IMR-90 (cell line): ENCODE measurements at regions not wholly inside any gene's neighbourhood (a gene's known extent, or its start where the extent isn't known, plus 50 kb on each side); places are given as distances from the start of the nearest gene placed in this dataset.

Experiments used
- ATAC-seq: fragments of 200-7000 bp; cut with Tn5 transposase; 2 replicates; pipeline ENCODE4 v1.9.1; 2020; ENCODE audit warnings: low read depth, mild to moderate bottlenecking, moderate library complexity
- BruUV-seq: library from RNA; stranded (reverse); fragments of 400-500 nt; replicated peaks from 2 replicates; lab custom pipeline; 2021; lab: Mats Ljungman, UMichigan
- CTCF ChIA-PET: fragments of 300-600 bp; formaldehyde crosslinking; extraction: SDS; loops from one replicate; lab custom pipeline; 2021; ENCODE audit warnings: antibody characterized with exemption; lab: Yijun Ruan, JAX
- POLR2A ChIA-PET: fragments of 300-600 bp; sonication (Branson Sonifier 250); formaldehyde crosslinking; loops from one replicate; lab custom pipeline; 2022; ENCODE audit warnings: antibody characterized with exemption; ENCODE audit not compliant: unreplicated experiment; lab: Charles Lee
- DNase-seq: peaks from one replicate; pipeline ENCODE4 v3.0.0; 2013
- H2AFZ ChIP-seq: replicated peaks from 2 replicates; pipeline ENCODE3; 2013; ENCODE audit warnings: low read length, mild to moderate bottlenecking; ENCODE audit not compliant: poor library complexity
- H2AK5ac ChIP-seq: 2 replicates; pipeline ENCODE4 v1.6.1; 2013; ENCODE audit warnings: low read depth, low read length, inconsistent platforms
- H2AK9ac ChIP-seq: replicated peaks from 2 replicates; pipeline ENCODE3; 2013; ENCODE audit warnings: mild to moderate bottlenecking, low read depth, low read length, moderate library complexity; ENCODE audit not compliant: poor library complexity
- H2BK120ac ChIP-seq: 2 replicates; pipeline ENCODE4 v1.6.1; 2013; ENCODE audit warnings: low read depth, low read length, inconsistent platforms
- H2BK15ac ChIP-seq: 3 replicates; pipeline ENCODE4 v1.6.1; 2013; ENCODE audit warnings: low read depth, low read length, inconsistent platforms
- H2BK20ac ChIP-seq: 2 replicates; pipeline ENCODE4 v1.6.1; 2013; ENCODE audit warnings: low read depth, mild to moderate bottlenecking, inconsistent platforms, low read length, moderate library complexity
- H2BK5ac ChIP-seq: 2 replicates; pipeline ENCODE4 v1.6.1; 2013; ENCODE audit warnings: mild to moderate bottlenecking, low read depth, low read length, inconsistent platforms; ENCODE audit not compliant: poor library complexity, severe bottlenecking
- H3K14ac ChIP-seq: replicated peaks from 2 replicates; pipeline ENCODE4 v1.6.1; 2013; ENCODE audit warnings: low read depth, low read length, inconsistent platforms
- H3K18ac ChIP-seq: 2 replicates; pipeline ENCODE4 v1.6.1; 2013; ENCODE audit warnings: low read depth, low read length, control low read depth
- H3K23ac ChIP-seq: 2 replicates; pipeline ENCODE4 v1.6.1; 2013; ENCODE audit warnings: low read depth, low read length, inconsistent platforms
- H3K27ac ChIP-seq: 2 replicates; pipeline ENCODE4 v1.5.1; 2013; ENCODE audit warnings: mild to moderate bottlenecking, control low read depth, low read length; ENCODE audit not compliant: insufficient read depth
- H3K27me3 ChIP-seq: 2 replicates; pipeline ENCODE4 v1.6.1; 2013; ENCODE audit warnings: low read length; ENCODE audit not compliant: control insufficient read depth, insufficient read depth
- H3K36me3 ChIP-seq: 2 replicates; pipeline ENCODE4 v1.6.1; 2013; ENCODE audit warnings: low read length, mixed read lengths; ENCODE audit not compliant: control insufficient read depth, insufficient read depth
- H3K4ac ChIP-seq: 2 replicates; pipeline ENCODE4 v1.6.1; 2013; ENCODE audit warnings: low read depth, low read length, inconsistent platforms
- H3K4me1 ChIP-seq: 2 replicates; pipeline ENCODE4 v1.6.1; 2013; ENCODE audit warnings: low read length, mixed read lengths; ENCODE audit not compliant: control insufficient read depth, insufficient read depth
- H3K4me2 ChIP-seq: 2 replicates; pipeline ENCODE4 v1.6.1; 2013; ENCODE audit warnings: low read depth, mild to moderate bottlenecking, control low read depth, low read length, moderate library complexity
- H3K4me3 ChIP-seq: 2 replicates; pipeline ENCODE4 v1.5.1; 2013; ENCODE audit warnings: low read depth, mild to moderate bottlenecking, control low read depth, low read length, moderate library complexity; ENCODE audit not compliant: insufficient read depth
- H3K56ac ChIP-seq: 2 replicates; pipeline ENCODE4 v1.6.1; 2013; ENCODE audit warnings: low read length, inconsistent platforms; ENCODE audit not compliant: insufficient read depth; ENCODE audit errors: extremely low read depth
- H3K79me1 ChIP-seq, 2 experiments: 2 replicates each; pipeline ENCODE4 v1.6.1; 2013; ENCODE audit warnings: low read length in 2 of 2, inconsistent platforms in 1 of 2, low read depth in 1 of 2
- H3K9ac ChIP-seq: 2 replicates; pipeline ENCODE4 v1.6.1; 2013; ENCODE audit warnings: low read depth, low read length, control low read depth
- H3K9me1 ChIP-seq: 2 replicates; pipeline ENCODE4 v1.6.1; 2013; ENCODE audit warnings: low read length, inconsistent platforms; ENCODE audit not compliant: insufficient read depth
- H3K9me3 ChIP-seq: 2 replicates; pipeline ENCODE4 v1.6.1; 2013; ENCODE audit warnings: low read length; ENCODE audit not compliant: control insufficient read depth, insufficient read depth
- H4K20me1 ChIP-seq: 2 replicates; pipeline ENCODE4 v1.6.1; 2013; ENCODE audit warnings: low read length, inconsistent platforms; ENCODE audit not compliant: insufficient read depth
- H4K5ac ChIP-seq: 2 replicates; pipeline ENCODE4 v1.6.1; 2013; ENCODE audit warnings: mild to moderate bottlenecking, low read depth, low read length, control low read depth
- H4K8ac ChIP-seq, 2 experiments: 2 replicates each; pipeline ENCODE4 v1.6.1; 2013; ENCODE audit warnings: low read depth in 2 of 2, low read length in 2 of 2, control low read depth in 1 of 2, inconsistent platforms in 1 of 2
- H4K91ac ChIP-seq: 2 replicates; pipeline ENCODE4 v1.6.1; 2013; ENCODE audit warnings: low read depth, low read length, inconsistent platforms; ENCODE audit not compliant: insufficient read depth
- CTCF ChIP-seq: conservative IDR thresholded peaks from 2 replicates; pipeline ENCODE4 v1.5.1; 2012; ENCODE audit warnings: mild to moderate bottlenecking, low read depth, low read length, improper control_type of control experiment
- ELK1 ChIP-seq: fragments of 150-350 bp; IDR thresholded peaks from 2 replicates; pipeline ENCODE4 v1.6.1; 2016; ENCODE audit warnings: low read depth, mild to moderate bottlenecking, low read length, moderate library complexity, borderline replicate concordance
- MXI1 ChIP-seq: IDR thresholded peaks from 2 replicates; pipeline ENCODE4 v1.6.1; 2012; ENCODE audit warnings: low read depth, mild to moderate bottlenecking, low read length, moderate library complexity, borderline replicate concordance
- POLR2A ChIP-seq: IDR thresholded peaks from 2 replicates; pipeline ENCODE4 v1.6.1; 2012; ENCODE audit warnings: mild to moderate bottlenecking, low read depth, low read length
- RAD21 ChIP-seq: IDR thresholded peaks from 2 replicates; pipeline ENCODE4 v1.6.1; 2012; ENCODE audit warnings: low read length, improper control_type of control experiment
- WGBS, 2 experiments: methylation state at CpG; one replicate each; pipeline versions ENCODE4 v1.1.5 to v1.1.7; 2013; ENCODE audit warnings: missing lambda C conversion rate in 2 of 2; ENCODE audit not compliant: insufficient read length in 1 of 2; ENCODE audit errors: extremely low coverage in 2 of 2; 5-methylcytosine and 5-hydroxymethylcytosine counted together
- dilution Hi-C: fragments of 300-500 bp; cut with HindIII; formaldehyde crosslinking; loops from one replicate; pipeline ENCODE4 v1.14.3; 2018; ENCODE audit warnings: low sequenced_read_pairs; ENCODE audit not compliant: unreplicated experiment
- in situ Hi-C: fragments of 300-500 bp; cut with MboI; formaldehyde crosslinking; loops from 3 replicates; pipeline ENCODE4 v1.14.3; 2019; ENCODE audit warnings: low sequenced_read_pairs, inconsistent platforms, mixed read lengths
- intact Hi-C: fragments of 100-400 bp; cut with micrococcal nuclease; formaldehyde crosslinking; loops from 2 replicates; pipeline ENCODE4 v1.10.0; 2022

- Histone ChIP-seq H2AFZ (no peak overlapping the region), H3K9me1 (0 out of 2 replicates have a peak, but pooled peaks cover 6% of the 10 kb centered on the region), H3K36me3 (no peaks in the 10 kb centered on the region), H4K5ac (no peak overlapping the region), H3K4me2 (no peak overlapping the region), H2AK9ac (no peak overlapping the region), H2BK20ac (peak overlapping the region; percentile 84; the same call in 1 of the 2 replicates), H2BK120ac (peak overlapping the region; percentile 15; the same call in 1 of the 2 replicates), H2BK15ac (0 out of 3 replicates have a peak overlapping the region, but pooled peaks have one; percentile 14), H3K27me3 (no peaks in the 10 kb centered on the region), H2AK5ac (peak overlapping the region; percentile 13; the same call in 1 of the 2 replicates), H3K14ac (peak overlapping the region; percentile 52; the same call in 1 of the 2 replicates), H3K4me3 (no peak overlapping the region), H3K27ac (no peak overlapping the region), H3K79me1 (no peaks in the 10 kb centered on the region), H4K20me1 (no peaks in the 10 kb centered on the region), H3K4ac (peak overlapping the region; percentile 26; the same call in 1 of the 2 replicates), H3K9ac (no peak overlapping the region), H4K91ac (no peak overlapping the region), H3K18ac (no peak overlapping the region), H3K4me1 (peaks cover 10% of the 10 kb centered on the region), H3K23ac (no peak overlapping the region), H2BK5ac (no peak overlapping the region), H3K9me3 (no peaks in the 10 kb centered on the region), H3K56ac (no peak overlapping the region), H4K8ac (peak overlapping the region in 1 of 2 experiments; percentile 23; a peak in 2 of 4 replicates)
- dilution Hi-C loops (no loop called here), in situ Hi-C loops (no loop called here), intact Hi-C loops (no loop called here)
- TF ChIP-seq ELK1 (no peak), POLR2A (no peak), MXI1 (no peak), RAD21 (no peak), CTCF (no peak)
- ChIA-PET POLR2A (no interaction called here), CTCF (no interaction called here)
- BruUV-seq: no TSS peak
- ATAC-seq: no peak
- 94% methylated on average over 8 of the region's 11 CpGs; no CpG with 5 or more reads in 1 of the 2 experiments for WGBS, 2 experiments
- DNase-seq: no peak
These were observed 141.9 kb downstream of the CEBPB start for GRCh38 chr20:50332491-50332980.
